Mucosa of rectum (tissue), 2 donors: ENCODE measurements at regions not wholly inside any gene's neighbourhood (a gene's known extent, or its start where the extent isn't known, plus 50 kb on each side); places are given as distances from the start of the nearest gene placed in this dataset.

Experiments
- H3K27ac ChIP-seq, 2 donors: one replicate each; pipeline ENCODE4 v1.7.0; 2013; ENCODE audit warnings: inconsistent platforms in 2 of 2, low read depth in 2 of 2, low read length in 2 of 2
- H3K27me3 ChIP-seq, 2 donors: one replicate each; pipeline ENCODE4 v1.7.0; 2013; ENCODE audit warnings: low read length in 2 of 2; ENCODE audit not compliant: control insufficient read depth in 2 of 2, insufficient read depth in 2 of 2
- H3K36me3 ChIP-seq, 2 donors: one replicate each; pipeline ENCODE4 v1.7.0; 2013; ENCODE audit warnings: low read length in 2 of 2; ENCODE audit not compliant: control insufficient read depth in 2 of 2, insufficient read depth in 2 of 2
- H3K4me1 ChIP-seq, 2 donors: one replicate each; pipeline ENCODE4 v1.7.0; 2013; ENCODE audit warnings: low read length in 2 of 2, mild to moderate bottlenecking in 1 of 2; ENCODE audit not compliant: control insufficient read depth in 2 of 2, insufficient read depth in 2 of 2
- H3K4me3 ChIP-seq, 2 donors: one replicate each; pipeline ENCODE4 v1.7.0; 2013; ENCODE audit warnings: low read length in 2 of 2
- H3K9ac ChIP-seq, 2 donors: one replicate each; pipeline ENCODE4 v1.7.0; 2013; ENCODE audit warnings: low read length in 2 of 2, low read depth in 1 of 2, mild to moderate bottlenecking in 1 of 2
- H3K9me3 ChIP-seq, 2 donors: one replicate each; pipeline ENCODE4 v1.7.0; 2013; ENCODE audit warnings: low read length in 2 of 2; ENCODE audit not compliant: control insufficient read depth in 2 of 2
- donor health status: healthy.
- donor health status: Normal muscosa, but diverticular disease.

DNA sequence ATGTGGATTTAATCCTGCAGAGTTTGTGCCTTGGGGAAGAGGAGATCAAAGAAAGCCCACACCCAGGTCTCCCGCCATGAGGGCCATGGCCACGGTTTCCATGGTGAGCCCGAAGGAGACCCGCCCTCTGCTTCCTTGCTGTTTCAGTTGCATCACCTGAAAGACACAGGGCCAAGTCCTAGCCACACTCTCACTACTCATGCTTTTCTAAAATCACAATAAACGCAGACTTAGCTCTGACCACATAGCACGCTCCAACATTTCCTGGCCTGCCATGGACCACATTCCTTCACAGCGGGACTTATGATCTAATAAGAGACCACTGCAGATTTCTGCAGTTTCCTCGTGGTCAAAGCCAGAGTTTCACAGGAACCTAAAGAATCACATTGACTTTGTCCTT is 426.0 kb upstream of the NR3C2 start:
- Histone ChIP-seq H3K27ac (no peak overlapping the region), H3K36me3 (no peaks in the 10 kb centered on the region), H3K4me1 (no peaks in the 10 kb centered on the region), H3K4me3 (no peak overlapping the region), H3K9ac (no peak overlapping the region), H3K27me3 (no peaks in the 10 kb centered on the region), H3K9me3 (no peaks in the 10 kb centered on the region)

DNA sequence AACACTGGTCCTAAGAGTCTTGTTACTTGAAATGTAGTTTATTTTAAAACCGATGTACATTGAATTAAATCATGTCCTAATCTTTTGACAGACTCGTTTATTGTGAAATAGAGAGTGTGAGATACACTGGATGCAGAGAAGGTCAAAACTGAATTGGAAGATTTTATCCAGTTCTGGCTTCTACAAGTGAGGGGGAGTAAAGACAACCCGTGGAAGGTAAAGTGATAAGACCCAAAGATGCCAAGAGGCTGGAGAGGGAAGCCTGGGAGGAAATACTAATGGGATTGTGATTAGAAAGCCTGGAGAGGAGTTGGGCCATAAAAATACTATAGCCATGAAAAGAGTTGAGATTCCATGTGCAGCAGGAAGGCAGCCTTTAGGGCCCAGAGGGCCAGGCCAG is 424.5 kb upstream of the NR3C2 start:
- H3K4me3 ChIP-seq = no peak overlapping the region
- no peak overlapping the region for H3K27ac ChIP-seq
- H3K27me3 ChIP-seq = no peaks in the 10 kb centered on the region
- H3K4me1 ChIP-seq = no peaks in the 10 kb centered on the region
- no peaks in the 10 kb centered on the region for H3K36me3 ChIP-seq
- H3K9me3 ChIP-seq = no peaks in the 10 kb centered on the region
- H3K9ac ChIP-seq = no peak overlapping the region

DNA sequence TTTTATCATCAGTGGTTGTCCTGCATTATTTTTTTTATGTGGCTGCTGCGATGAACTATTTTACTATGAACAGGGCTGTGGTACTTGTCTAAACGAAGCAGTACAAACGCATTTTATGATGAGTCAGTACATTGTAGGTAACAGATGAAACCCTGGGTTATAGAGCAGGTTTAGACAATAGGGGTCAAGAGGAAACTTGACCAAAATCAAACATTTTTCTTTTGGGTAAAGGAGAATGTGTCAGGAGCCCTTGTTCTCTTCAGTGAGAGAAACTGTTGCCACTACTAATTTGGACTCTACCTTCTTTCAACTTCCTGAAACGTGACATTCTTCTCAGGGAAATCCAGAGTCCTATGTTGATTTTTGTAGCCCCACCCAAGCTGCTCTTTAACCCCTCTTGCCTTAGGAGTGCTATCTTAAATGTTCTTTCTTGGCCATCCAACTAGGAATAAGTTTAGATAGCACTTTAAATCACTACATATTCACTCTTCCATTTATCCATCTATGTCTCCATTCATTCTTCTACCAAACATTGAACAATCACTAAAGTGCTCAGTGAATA is 415.8 kb upstream of the NR3C2 start:
- H3K4me1 ChIP-seq = peaks cover 4 to 26% of the 10 kb centered on the region in 2 donors
- peak overlapping the region in 1 of 2 donors; percentile 5 for H3K4me3 ChIP-seq
- no peaks in the 10 kb centered on the region for H3K27me3 ChIP-seq
- H3K9me3 ChIP-seq = peaks cover 0 to 5% of the 10 kb centered on the region in 2 donors
- H3K9ac ChIP-seq = no peak overlapping the region
- H3K36me3 ChIP-seq = no peaks in the 10 kb centered on the region
- peak overlapping the region; percentile 75 to 84 for H3K27ac ChIP-seq

DNA sequence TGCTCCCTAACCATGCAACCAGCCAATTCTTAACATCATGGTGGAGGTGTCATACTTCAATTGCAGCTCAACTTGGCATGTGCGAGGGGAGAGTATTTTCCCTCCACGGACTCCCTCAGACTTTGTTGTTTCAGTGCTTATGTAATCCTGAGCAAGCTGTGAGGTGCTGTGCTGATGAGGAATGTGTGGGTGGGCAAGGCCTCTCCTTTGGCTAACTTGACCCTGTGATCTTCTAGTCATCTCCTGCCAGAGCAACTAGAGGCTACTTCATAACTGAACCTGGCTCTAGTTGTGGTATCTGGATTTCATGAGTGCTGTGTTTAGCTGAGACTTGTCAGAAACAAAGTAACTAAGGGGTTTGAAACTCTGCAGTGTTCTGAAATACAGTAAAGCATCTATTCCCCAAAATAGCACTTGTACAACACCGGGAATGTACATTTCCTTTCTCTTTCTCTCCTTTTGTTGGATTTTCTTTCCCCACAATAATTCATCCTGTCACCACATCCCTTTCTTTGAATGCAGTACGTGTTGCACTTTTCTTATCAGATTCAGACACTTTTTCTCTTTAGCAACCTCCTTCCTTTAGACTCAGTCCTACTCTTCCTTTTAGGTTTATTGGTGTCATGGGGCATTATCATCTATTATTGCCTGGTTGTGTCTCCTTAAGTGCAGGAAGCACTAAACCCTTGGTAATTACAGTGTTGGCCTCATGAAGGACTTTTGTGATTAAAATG is 415.2 kb upstream of the NR3C2 start:
- Histone ChIP-seq H3K4me3 (no peak overlapping the region), H3K4me1 (peaks cover 8 to 31% of the 10 kb centered on the region in 2 donors), H3K27me3 (no peaks in the 10 kb centered on the region), H3K36me3 (no peaks in the 10 kb centered on the region), H3K9ac (no peak overlapping the region), H3K9me3 (peaks cover 0 to 5% of the 10 kb centered on the region in 2 donors), H3K27ac (peak overlapping the region; percentile 75 to 84)

DNA sequence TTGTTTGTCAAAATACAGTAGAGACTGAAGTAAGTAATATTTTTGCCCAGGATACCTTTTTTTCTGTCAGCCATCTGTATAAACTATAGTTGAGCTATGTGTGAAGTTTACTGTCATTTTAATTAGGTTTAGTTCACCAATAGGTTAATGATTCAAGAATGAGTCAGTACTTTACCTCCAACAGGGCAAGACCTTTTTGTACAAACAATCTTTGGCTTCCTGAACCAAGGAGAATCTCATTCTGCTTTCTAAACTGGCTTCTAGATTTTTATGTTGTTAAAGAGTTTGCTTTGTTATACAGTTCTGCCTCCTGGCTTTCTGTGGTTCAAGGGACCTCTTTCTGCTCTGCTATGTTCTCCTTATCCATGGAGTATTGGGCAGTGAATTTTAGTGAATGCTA is 412.0 kb upstream of the NR3C2 start:
- Histone ChIP-seq H3K9me3 (peaks cover 0 to 5% of the 10 kb centered on the region in 2 donors), H3K9ac (peak overlapping the region in 1 of 2 donors; percentile 11), H3K4me1 (peaks cover 16 to 51% of the 10 kb centered on the region in 2 donors), H3K27ac (peak overlapping the region; percentile 64 to 81), H3K36me3 (no peaks in the 10 kb centered on the region), H3K4me3 (peak overlapping the region; percentile 2 to 22), H3K27me3 (no peaks in the 10 kb centered on the region)

DNA sequence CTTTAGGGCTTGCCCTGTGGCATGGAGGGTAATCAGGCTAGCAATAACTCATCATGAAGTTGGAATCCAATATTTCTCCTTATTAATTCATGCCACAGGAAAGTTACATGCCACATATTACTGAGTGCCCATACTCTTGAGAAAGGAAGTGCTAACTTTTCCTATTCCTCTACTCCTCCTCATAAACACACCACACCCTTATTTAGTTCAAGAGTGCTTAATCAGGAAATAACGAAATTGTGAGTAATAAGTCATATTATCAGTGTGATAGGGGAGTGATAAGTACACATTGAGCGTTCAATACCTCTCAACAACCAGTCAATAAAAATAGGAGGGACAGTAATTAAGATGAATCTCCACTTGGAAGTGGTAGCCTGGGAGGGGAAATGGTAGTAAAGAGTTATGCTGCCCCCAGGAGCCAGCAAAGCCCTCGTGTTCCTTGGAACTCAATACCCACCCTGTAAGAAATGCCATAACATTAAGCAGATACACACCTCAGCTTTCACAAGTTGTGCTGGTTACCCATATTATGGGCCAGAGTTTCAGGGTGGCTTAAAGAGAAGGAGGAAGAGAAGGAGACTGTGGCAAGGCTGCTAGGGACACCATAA is 410.0 kb upstream of the NR3C2 start:
- H3K36me3 ChIP-seq = no peaks in the 10 kb centered on the region
- no peak overlapping the region for H3K4me3 ChIP-seq
- peaks cover 0 to 5% of the 10 kb centered on the region in 2 donors for H3K9me3 ChIP-seq
- H3K27me3 ChIP-seq = no peaks in the 10 kb centered on the region
- H3K27ac ChIP-seq = peak overlapping the region; percentile 48 to 49
- no peak overlapping the region for H3K9ac ChIP-seq
- peaks cover 18 to 53% of the 10 kb centered on the region in 2 donors for H3K4me1 ChIP-seq

DNA sequence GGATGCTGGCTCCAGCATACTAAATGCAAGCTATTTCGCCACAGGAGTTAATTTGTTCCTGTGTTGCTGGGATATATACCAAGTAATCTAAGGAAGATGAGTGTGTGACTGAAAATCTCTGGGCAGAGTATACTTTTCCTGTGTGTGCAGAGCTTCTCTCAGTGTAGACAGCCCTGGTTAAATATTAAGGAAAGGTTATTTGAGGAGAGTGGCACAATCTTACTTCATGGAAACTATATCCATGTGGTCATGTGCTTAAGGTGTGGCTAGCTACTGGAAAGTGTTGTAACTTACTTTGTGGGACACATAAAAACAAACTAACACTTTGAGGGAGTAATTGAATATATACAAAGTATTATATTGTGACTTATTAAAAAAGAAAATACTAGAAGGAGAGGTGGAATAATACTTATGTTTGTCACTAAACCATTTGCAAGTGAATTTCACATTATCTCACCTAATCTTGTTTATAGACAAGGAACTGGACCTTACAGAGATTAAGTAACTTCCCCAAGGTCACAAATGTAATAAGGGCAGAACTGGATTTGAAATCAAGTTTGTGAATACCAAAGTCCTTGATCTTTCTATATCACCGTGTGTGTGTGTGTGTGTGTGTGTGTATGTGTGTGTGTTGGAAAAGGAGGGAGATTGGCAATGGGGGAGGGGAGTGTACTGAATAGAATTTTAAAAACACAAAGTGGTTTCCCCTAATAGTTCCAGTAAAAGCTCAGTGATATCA is 408.2 kb upstream of the NR3C2 start:
- Histone ChIP-seq H3K36me3 (no peaks in the 10 kb centered on the region), H3K4me1 (peaks cover 18 to 50% of the 10 kb centered on the region in 2 donors), H3K4me3 (peak overlapping the region in 1 of 2 donors; percentile 23), H3K9me3 (peaks cover 0 to 5% of the 10 kb centered on the region in 2 donors), H3K27ac (peak overlapping the region; percentile 87 to 95), H3K9ac (peak overlapping the region; percentile 48 to 69), H3K27me3 (no peaks in the 10 kb centered on the region)

DNA sequence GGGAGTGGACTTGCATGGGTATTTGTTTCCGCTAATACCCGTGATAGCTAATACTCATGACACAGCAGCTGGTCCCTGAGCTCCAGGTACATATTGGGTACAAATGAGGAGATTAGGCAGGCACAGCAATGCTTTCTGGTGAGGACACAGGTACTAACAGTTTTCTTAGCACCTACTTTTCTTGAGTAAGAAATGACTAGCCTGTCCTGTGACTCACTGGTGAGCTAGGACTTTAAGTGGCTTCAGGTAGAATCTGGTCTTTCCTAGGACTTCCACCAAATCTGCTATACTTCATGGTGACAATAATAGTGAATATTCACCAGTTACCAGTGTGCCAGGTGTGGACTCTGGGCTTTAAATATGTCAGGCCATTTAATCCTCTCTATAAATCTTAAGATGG is 407.4 kb upstream of the NR3C2 start:
- H3K36me3 ChIP-seq = no peaks in the 10 kb centered on the region
- peaks cover 18 to 46% of the 10 kb centered on the region in 2 donors for H3K4me1 ChIP-seq
- H3K9me3 ChIP-seq = peaks cover 0 to 2% of the 10 kb centered on the region in 2 donors
- H3K4me3 ChIP-seq = peak overlapping the region in 1 of 2 donors; percentile 23
- no peaks in the 10 kb centered on the region for H3K27me3 ChIP-seq
- H3K9ac ChIP-seq = peak overlapping the region; percentile 48 to 69
- H3K27ac ChIP-seq = peak overlapping the region; percentile 87 to 95

DNA sequence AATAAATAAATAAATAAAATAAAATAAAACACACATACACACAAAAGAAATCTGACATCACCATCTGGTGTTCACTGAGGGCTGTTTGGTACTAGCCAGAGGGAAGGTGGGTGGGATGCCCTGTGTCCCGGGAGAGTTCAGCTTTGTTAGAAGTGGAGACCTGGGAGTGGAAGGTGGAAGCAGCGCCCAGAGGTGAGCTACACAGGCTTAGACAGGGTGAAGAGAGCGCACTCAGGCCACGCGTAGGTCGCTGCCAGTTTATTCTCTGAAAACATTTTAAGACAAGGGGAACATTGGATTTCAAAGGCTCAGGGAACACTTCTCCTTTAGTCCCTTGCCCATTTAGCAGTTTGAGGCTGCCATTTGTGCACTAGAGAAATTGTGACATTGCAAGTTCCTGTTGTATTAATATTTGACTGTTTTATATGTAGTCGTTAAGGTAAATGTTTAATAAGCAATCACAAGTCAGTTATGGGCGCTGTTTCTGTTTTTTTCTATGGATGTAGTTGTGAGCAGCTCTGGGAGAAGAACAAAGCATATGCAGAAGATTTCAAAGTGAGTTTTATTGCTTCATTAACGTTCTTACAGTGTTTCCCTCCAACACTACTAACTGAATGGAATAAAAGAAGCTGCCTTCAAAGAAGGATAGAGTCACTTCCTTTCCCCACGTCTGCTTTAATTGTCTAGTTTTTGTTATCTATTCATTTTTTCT is 405.5 kb upstream of the NR3C2 start:
- no peak overlapping the region for H3K4me3 ChIP-seq
- H3K27ac ChIP-seq = peak overlapping the region; percentile 83 to 87
- peaks cover 17 to 37% of the 10 kb centered on the region in 2 donors for H3K4me1 ChIP-seq
- no peaks in the 10 kb centered on the region for H3K9me3 ChIP-seq
- peak overlapping the region; percentile 34 to 58 for H3K9ac ChIP-seq
- no peaks in the 10 kb centered on the region for H3K27me3 ChIP-seq
- no peaks in the 10 kb centered on the region for H3K36me3 ChIP-seq
